GM18507 (cell line): ENCODE measurements at regions not wholly inside any gene's neighbourhood (a gene's known extent, or its start where the extent isn't known, plus 50 kb on each side); places are given as distances from the start of the nearest gene placed in this dataset.
"Not testable (repeated sequence)": the region's sequence is repeated elsewhere in the genome, so short reads cannot be mapped to it uniquely, and the experiment has no call there.

Experiments
- DNase-seq: peaks from one replicate; pipeline ENCODE4 v3.0.0; 2011; ENCODE audit warnings: low read depth; ENCODE audit not compliant: insufficient read length; ENCODE audit errors: extremely low spot score
- FAIRE-seq: peaks from 2 replicates; lab custom pipeline; 2011; peaks lifted over from hg19 to GRCh38; lab: Jason Lieb, UNC

DNA sequence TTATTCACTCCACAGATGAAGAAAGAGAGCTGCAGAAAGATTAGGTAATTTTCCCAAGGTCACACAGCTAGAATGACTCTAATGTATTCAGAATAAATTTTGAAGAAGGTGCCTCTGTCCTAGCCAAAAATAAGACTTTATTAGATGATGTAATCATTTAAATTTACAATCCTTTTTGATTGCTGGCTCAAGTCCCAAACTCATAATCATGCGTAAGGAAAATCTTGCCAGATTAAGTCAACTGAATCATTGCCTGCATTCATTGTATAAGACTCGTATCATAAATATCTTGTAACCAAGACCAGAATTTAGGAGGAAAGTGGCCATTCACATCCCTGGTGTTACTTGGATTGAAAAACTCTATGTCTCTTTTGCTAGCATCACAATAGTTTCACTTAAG is 53.1 kb upstream of the STK39 start:
- FAIRE-seq (no peak), DNase-seq (no peak)

- FAIRE-seq (no peak), DNase-seq (no peak)
Measured at GRCh38 chr2:168304024-168304681, 56.8 kb upstream of the STK39 start.

DNA sequence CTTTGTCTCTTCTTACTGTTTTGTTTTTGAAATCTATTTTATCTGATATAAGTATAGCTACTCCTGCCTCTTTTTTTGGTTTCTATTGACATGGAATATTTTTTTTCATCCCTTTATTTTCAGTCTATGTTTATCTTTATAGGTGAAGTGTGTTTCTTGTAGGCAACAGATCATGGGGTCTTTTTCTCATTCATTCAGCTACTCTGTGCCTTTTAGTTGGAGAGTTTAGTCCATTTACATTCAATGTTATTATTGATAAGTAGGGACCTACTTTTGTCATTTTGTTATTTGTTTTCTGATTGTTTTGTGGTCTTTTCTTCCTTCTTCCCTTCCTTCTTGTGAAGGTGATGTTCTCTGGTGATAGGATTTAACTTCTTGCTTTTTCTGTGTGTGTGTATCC is 60.0 kb upstream of the STK39 start:
- no peak for FAIRE-seq
- no peak for DNase-seq

DNA sequence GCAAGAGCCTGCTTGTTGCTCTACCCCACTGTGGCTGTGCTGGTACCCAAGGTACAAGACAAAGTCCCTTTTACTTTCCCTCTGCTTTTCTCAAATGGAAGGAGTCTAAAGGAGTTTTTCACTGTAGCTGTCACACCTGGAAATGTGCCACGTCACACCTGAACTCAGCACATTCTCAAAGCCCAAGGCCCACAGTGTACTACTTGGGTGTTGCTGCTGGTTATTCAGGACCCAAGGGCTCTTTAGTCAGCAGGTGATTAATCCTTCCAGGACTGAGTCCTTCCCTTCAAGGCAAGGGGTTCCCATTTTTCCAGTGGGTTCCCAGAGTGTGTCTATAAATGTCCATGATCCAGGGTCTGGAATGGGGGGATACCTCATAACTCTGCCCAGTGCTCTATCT is 63.2 kb upstream of the STK39 start:
- no peak for FAIRE-seq
- DNase-seq: no peak

DNA sequence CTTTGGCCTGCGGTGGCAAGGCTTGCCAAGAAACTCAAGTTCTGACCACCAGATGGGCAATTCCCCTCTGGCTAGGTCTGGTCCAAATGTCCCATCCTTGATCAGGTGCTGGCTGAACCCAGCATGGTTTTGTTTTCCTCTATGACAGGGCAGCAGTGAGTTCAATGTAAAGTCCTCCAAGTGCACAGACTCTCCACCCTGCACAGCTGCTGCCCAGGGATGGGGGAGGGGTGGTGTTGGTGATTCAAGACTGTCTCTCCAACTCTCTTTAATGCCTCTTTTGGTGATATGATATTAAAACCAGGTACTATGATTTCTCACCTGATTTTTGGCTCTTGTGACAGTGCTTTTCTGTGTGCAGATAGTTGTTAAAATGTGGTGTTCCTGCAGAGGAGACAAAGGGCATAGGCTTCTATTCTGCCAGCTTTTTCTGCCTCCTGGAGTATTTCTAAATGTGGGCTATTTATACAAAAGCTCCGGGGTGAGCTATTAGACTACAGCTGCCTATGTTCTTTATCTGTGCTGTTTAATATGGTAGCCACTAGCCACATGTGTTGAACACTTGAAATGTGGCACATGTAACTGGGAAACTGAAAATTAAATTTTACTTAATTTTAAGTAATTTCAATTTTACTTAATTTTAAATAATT is 64.0 kb upstream of the STK39 start:
- FAIRE-seq (no peak), DNase-seq (no peak)

DNA sequence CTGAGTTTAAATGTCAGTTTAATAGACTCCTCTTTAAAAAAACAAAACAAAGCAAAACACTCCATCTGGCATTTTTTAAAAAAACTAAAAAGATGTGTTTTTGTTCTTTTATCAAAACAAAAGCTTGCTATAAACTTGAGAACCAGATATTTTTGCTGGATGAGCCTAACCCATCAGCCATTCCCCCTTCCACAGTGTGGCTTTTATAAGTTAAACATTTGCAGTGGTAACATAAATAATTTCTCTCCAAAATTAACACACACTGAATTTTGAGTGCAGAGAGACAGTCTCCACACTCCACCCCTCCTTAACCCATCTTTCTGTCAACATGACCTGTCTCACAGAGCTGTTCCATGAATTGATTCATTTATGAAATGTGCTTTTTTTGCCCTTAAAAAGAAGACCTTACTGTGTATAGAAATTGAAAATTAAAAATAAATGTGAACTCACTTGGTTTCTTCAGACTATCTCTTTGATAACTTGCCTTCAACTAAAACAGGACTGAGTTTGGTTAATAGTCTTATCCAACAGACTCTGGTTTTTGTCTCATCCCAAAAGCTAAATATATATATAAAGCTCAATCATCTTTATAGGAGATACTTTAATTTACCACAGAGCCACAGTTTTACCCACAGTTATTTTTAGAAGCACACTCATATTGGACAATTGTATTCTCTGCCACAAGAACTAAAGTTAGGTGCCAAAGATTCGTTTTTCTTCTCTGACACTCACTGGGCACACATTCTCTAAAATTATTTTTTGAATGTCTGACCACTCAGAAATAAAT is 64.8 kb upstream of the STK39 start:
- FAIRE-seq (no peak), DNase-seq (no peak)

DNA sequence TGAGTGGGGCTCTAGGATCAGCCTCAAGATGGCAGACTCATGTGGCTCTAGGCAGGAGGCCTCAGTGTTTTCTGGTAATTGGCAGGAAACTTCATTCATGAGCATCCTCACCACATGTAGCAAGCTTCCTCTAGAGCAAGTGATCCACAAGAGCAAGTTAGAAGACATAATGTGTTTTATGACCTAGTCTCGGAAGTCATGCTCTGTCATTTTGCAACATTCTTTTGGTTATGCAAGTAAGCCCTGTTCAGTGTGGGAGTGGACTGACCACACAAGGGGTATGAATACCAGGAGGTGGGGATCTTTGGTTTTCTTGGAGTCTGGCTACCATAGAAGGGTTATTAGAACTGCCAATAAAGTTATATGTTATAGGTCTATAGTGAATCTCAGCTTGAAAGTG is 66.8 kb upstream of the STK39 start:
- FAIRE-seq (no peak), DNase-seq (no peak)

DNA sequence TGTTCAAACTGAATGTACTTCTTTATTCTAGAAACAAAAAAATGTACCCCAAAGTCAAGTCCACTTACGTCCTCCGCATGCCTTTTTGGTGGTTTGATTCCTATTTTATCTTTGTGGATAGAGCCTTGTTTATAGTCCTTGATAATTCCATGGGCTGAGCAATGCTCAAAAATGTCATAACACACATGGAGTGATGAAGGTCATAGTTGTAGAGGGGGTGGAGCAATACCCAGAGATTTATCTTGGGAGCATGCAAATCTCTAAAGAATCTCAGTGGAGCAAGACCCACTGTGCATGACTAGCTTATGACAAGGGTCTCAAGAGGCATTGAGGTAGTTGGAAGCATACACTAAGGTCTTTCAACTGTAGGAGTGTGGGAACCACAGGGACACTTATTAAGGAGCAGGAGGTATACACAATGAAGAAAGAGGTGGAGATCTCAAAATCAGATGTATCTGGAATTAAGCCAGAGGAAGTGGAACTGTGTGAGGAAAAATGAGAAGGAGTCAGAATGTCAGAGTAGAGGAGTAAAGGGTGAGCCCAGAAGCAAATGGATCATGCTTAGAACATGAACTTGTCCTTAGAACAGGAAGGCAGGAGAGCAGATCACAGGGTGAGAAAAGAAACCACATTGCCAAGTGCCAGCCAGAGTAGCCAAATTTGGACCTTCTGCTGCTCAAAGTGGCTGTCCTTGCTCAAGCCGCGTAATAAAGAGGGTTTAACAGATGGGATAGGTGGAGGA is 68.1 kb upstream of the STK39 start:
- no peak for DNase-seq
- no peak for FAIRE-seq

DNA sequence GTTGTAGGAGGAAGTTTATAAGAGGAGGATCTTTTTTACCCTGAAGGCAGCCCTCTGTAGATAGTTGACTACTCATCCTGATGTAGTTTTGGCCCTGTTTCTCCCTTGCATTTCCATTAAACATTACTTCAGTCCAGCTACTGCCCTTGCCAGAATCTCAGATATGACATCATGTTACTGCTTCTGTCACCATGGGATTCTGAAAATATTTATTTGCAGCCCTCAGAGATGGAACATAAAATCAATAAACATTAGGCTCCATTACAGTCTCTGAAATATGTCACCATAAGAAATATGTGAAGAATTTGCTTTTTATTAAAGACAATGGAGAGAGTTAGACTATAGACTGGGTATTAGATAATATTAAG is 68.7 kb upstream of the STK39 start:
- FAIRE-seq: no peak
- DNase-seq: no peak

DNA sequence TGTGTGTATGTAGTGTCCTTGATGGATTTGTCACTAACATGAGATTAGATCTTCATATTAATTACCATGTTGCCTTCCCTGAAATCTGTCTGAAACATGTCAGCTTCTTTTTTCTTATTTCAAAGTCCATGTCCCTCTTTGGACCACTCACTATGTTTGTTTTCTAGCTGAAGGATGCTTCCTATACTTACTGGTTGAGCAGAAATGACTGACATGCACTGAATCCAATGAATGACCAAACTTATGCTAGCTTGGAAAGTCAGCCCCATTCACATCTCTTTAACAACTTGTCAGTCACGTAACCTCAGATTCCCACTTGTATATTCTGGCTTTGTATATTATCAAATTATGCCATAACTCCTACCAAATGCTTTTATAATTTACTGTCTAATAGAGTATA is 69.9 kb upstream of the STK39 start:
- no peak for DNase-seq
- no peak for FAIRE-seq

DNA sequence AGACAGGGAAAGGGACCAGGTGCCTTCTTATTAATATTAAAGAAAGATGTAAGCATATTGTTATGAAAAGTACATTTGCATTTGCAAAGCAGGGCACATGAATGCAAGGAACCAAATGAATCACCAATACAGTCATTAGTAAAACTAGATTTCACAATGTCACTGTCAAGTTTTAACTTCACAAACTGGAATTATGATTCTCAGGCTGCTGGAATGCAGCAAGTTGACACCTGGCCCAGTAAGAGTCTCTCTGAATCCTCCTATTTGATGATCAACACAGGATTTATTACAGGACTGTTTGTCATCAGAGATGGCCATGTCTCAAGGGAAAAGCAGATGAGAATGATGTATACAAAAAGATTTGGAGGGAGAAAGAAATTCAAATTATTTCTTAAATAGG is 72.9 kb upstream of the STK39 start:
- DNase-seq (no peak), FAIRE-seq (no peak)

GRCh38 chr2:168322325-168323007 is 75.1 kb upstream of the STK39 start:
- FAIRE-seq (no peak), DNase-seq (no peak)

DNA sequence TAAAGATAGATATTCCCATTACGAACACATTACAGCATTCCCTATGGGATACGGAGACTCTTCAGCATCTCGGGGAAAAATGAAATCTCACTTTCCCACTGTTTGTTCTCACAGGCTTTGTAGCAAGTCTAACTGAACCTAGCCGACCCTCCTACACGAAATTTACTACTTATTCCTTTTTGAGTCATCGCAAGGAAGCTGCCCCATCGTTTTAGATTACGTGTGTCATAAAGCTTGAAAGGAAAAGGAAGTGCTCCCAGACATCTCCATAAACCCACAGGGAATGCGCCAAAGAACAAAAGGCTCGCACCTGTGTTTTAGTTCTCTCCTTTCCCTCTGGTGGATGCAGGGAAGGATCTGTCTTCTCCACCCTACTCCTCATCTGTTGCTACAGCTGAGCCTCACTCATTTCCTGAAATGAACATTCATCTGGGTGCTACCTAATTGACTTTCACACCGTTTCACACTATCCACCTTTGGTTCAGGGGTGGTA is 76.2 kb upstream of the STK39 start:
- DNase-seq (no peak), FAIRE-seq (no peak)

GRCh38 chr2:168326572-168326971 is 79.2 kb upstream of the STK39 start:
- DNase-seq (no peak), FAIRE-seq (no peak)

GRCh38 chr2:168327328-168327727 is 79.9 kb upstream of the STK39 start:
- no peak for FAIRE-seq
- DNase-seq: no peak

DNA sequence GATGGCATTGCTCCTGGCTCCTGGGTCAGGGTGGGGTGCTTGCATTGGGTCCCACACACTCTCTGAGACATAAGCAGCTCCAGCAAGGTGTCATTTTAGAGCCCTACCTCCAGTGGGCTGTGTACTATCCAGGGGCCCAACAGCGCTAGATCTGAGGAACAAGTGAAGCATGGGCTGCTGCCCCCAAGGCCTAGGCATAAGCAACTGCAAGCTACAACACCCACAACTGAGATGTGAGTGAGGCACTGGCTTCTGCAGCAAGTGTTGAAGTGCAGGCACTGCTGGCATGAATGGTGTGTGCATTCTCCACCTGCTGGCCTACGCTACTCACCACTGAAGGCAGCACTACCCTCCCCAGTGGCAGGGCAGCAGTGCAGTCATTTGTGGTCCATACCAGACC is 81.0 kb upstream of the STK39 start:
- FAIRE-seq (no peak), DNase-seq (no peak)

- FAIRE-seq (peak; percentile 62), DNase-seq (no peak)
Measured at GRCh38 chr2:168330624-168331423, 83.4 kb upstream of the STK39 start.

DNA sequence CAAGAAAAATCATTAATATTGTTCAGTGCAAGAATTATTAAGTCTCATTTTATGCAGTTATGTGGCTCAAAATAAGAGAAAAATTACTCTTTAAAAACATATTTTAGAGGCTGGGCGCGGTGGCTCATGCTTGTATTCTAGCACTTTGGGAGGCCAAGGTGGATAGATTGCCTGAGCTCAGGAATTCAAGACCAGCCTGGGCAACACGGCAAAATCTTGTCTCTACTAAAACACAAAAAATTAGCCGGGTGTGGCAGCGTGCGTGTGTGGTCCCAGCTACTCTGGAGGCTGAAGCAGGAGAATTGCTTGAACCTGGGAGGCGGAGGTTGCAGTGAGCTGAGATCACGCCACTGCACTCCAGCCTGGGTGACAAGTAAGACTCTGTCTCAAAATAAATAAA is 87.9 kb upstream of the STK39 start:
- DNase-seq, FAIRE-seq: not testable (repeated sequence)
